Activated CD8-positive, alpha-beta T cell treated with anti-CD3 and anti-CD28 coated beads for 36 hours (primary cell): ENCODE measurements at regions not wholly inside any gene's neighbourhood (a gene's known extent, or its start where the extent isn't known, plus 50 kb on each side); places are given as distances from the start of the nearest gene placed in this dataset.
"Not testable (repeated sequence)": the region's sequence is repeated elsewhere in the genome, so short reads cannot be mapped to it uniquely, and the experiment has no call there.

Source experiments
- ATAC-seq: fragments of 200-7000 bp; cut with Tn5 transposase; one replicate; pipeline ENCODE4 v1.10.0; 2021; ENCODE audit warnings: mild to moderate bottlenecking, moderate library complexity
- CTCF ChIA-PET: fragments of 350-600 bp; sonication (Branson Sonifier 250); formaldehyde crosslinking; loops from one replicate; lab custom pipeline; 2021; ENCODE audit warnings: antibody characterized with exemption; lab: Charles Lee
- POLR2A ChIA-PET: fragments of 350-600 bp; sonication (Branson Sonifier 250); formaldehyde crosslinking; loops from one replicate; lab custom pipeline; 2021; ENCODE audit warnings: antibody characterized with exemption; lab: Charles Lee
- DNase-seq: peaks from one replicate; pipeline ENCODE4 v3.0.0-alpha.2; 2020
- H3K27ac Mint-ChIP-seq: one replicate; pipeline ENCODE4 v1.8.0; 2021; ENCODE audit warnings: mild to moderate bottlenecking, mixed read lengths
- H3K27me3 Mint-ChIP-seq: one replicate; pipeline ENCODE4 v1.8.0; 2021; ENCODE audit warnings: mixed read lengths
- H3K36me3 Mint-ChIP-seq: one replicate; pipeline ENCODE4 v1.8.0; 2021; ENCODE audit warnings: low read depth, mixed read lengths
- H3K4me1 Mint-ChIP-seq: one replicate; pipeline ENCODE4 v1.8.0; 2021; ENCODE audit warnings: low read depth, mixed read lengths
- H3K4me3 Mint-ChIP-seq: one replicate; pipeline ENCODE4 v1.8.0; 2021; ENCODE audit warnings: mild to moderate bottlenecking, moderate library complexity, mixed read lengths
- H3K9me3 Mint-ChIP-seq: one replicate; pipeline ENCODE4 v1.8.0; 2021; ENCODE audit warnings: mixed read lengths
- intact Hi-C: fragments of 100-400 bp; cut with micrococcal nuclease; formaldehyde crosslinking; loops from one replicate; pipeline ENCODE4 v1.10.0; 2022
- TF ChIP-seq, protein P1 (sequence below): fragments of 200-600 bp; IDR thresholded peaks from one replicate; pipeline ENCODE4 v1.8.0; 2022; ENCODE audit warnings: antibody characterized with exemption, mild to moderate bottlenecking

DNA sequence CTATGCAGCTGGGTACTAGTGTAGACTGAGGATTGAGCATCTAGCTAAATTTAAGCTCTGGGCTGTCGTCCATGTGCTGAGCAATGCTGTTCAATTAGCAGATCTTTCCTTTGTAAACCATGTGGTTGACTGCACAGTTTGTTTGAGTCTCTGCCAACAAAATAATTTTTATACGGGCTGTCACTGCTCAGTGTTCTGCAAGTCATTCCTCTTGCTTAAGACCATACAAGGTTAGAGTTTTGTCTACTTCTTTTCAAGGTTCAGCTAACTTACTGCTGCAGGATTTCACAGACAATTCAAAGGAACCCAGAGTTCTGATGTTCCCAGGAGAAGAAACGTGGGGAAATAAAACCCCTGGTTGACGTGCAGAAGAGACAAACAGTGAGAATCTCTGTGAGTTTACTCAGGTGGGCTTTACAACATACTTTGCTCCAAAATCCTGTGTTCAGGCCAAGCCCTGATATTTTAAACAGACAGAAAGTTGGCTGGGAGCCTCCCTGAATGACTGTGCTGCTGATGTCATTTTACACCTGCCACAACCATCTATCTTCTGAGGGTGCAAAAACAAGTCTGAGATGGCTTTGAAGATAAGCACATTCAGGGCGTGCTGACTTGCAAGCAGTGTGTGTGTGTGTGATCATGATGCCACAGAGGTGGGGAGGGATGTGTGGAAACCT lies 177.1 kb upstream of the SVIL start:
- intact Hi-C loops: no loop called here
- Mint-ChIP-seq H3K27ac (no peak overlapping the region), H3K27me3 (peaks cover 15% of the 10 kb centered on the region), H3K4me1 (peaks cover 24% of the 10 kb centered on the region), H3K4me3 (no peak overlapping the region), H3K36me3 (no peaks in the 10 kb centered on the region), H3K9me3 (peaks cover 6% of the 10 kb centered on the region)
- DNase-seq: peak; percentile 56
- CTCF ChIA-PET: no interaction called here
- POLR2A ChIA-PET: interaction anchor here (1.1 kb wide), 1 partner anchor 9 kb away, joined by 3 read pairs; no protein-coding TSS in a partner anchor
- ATAC-seq: peak; percentile 95
- TF ChIP-seq, protein P1, sequence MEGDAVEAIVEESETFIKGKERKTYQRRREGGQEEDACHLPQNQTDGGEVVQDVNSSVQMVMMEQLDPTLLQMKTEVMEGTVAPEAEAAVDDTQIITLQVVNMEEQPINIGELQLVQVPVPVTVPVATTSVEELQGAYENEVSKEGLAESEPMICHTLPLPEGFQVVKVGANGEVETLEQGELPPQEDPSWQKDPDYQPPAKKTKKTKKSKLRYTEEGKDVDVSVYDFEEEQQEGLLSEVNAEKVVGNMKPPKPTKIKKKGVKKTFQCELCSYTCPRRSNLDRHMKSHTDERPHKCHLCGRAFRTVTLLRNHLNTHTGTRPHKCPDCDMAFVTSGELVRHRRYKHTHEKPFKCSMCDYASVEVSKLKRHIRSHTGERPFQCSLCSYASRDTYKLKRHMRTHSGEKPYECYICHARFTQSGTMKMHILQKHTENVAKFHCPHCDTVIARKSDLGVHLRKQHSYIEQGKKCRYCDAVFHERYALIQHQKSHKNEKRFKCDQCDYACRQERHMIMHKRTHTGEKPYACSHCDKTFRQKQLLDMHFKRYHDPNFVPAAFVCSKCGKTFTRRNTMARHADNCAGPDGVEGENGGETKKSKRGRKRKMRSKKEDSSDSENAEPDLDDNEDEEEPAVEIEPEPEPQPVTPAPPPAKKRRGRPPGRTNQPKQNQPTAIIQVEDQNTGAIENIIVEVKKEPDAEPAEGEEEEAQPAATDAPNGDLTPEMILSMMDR: no peak

DNA sequence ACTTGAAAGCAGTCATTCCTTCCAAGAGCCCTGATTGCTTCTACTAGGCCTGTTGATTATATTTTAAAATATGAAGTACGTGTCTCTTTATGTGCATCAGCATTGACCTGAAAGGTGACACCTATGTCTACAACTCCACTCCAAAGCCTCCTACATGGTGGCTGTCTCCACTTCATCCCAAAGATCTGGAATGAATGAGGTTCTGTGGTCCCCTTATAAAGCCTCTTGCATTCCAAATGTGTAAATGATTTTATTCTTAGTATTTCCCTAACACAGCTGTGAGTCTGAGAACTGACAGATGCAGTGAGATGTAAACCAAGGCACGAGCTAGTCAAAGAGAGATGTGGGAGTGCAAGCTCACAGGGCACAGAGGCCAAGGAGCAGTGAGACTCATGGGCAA lies 176.0 kb upstream of the SVIL start:
- DNase-seq: no peak
- Mint-ChIP-seq H3K9me3 (peaks cover 6% of the 10 kb centered on the region), H3K4me3 (no peak overlapping the region), H3K36me3 (no peaks in the 10 kb centered on the region), H3K27me3 (peaks cover 12% of the 10 kb centered on the region), H3K4me1 (peaks cover 24% of the 10 kb centered on the region), H3K27ac (peak overlapping the region; percentile 14)
- ChIA-PET CTCF (no interaction called here), POLR2A (interaction anchor here (0.5 to 1.1 kb wide), 2 partner anchors 10 to 16 kb away, joined by 3 read pairs; no protein-coding TSS in a partner anchor)
- intact Hi-C loops: no loop called here
- TF ChIP-seq, protein P1: no peak
- ATAC-seq: no peak

DNA sequence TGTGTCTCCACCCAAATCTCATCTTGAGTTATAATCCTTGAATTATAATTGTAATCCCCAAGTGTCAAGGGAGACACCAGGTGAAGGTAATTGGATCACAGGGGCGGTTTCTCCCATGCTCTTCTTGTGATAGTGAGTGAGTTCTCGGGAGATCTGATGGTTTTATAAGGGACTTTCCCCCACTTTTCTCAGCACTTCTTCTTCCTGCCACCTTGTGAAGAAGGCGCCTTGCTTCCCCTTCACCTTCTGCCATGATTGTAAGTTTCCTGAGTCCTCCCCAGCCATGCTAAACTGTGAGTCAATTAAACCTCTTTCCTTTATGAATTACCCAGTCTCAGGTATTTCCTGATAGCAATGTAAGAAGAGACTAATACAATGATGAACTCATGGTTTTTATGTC lies 175.5 kb upstream of the SVIL start:
- H3K4me3 Mint-ChIP-seq, CTCF ChIA-PET, H3K36me3 Mint-ChIP-seq, POLR2A ChIA-PET, H3K9me3 Mint-ChIP-seq, H3K27ac Mint-ChIP-seq, intact Hi-C loops, ATAC-seq: not testable (repeated sequence)
- H3K27me3 Mint-ChIP-seq: peaks cover 11% of the 10 kb centered on the region
- DNase-seq: peak; percentile 5
- peaks cover 24% of the 10 kb centered on the region for H3K4me1 Mint-ChIP-seq

DNA sequence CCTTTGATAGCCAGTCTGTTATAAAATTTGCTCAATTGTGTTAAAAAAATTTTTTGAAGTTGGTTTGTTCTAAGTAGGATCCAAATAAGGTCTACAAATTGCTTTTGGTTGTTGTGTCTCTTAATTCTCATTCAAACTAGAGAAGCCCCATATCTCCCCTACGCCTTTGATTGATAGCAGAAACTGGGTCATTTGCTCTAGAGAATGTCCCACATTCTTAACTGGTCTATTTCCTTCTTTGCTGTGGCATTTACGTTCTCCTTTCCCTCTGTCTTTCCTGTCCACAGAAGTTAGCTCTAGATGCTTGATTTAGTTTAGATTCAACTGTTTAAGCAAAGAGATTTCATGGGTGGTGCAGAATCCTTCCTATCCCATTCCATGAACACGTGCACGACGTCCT lies 174.6 kb upstream of the SVIL start:
- POLR2A ChIA-PET: no interaction called here
- Mint-ChIP-seq H3K27me3 (peaks cover 13% of the 10 kb centered on the region), H3K27ac (no peak overlapping the region), H3K9me3 (peaks cover 7% of the 10 kb centered on the region), H3K4me1 (peaks cover 25% of the 10 kb centered on the region), H3K36me3 (peaks cover 2% of the 10 kb centered on the region), H3K4me3 (no peak overlapping the region)
- TF ChIP-seq, protein P1: no peak
- CTCF ChIA-PET: no interaction called here
- no peak for ATAC-seq
- no peak for DNase-seq
- intact Hi-C loops: no loop called here

DNA sequence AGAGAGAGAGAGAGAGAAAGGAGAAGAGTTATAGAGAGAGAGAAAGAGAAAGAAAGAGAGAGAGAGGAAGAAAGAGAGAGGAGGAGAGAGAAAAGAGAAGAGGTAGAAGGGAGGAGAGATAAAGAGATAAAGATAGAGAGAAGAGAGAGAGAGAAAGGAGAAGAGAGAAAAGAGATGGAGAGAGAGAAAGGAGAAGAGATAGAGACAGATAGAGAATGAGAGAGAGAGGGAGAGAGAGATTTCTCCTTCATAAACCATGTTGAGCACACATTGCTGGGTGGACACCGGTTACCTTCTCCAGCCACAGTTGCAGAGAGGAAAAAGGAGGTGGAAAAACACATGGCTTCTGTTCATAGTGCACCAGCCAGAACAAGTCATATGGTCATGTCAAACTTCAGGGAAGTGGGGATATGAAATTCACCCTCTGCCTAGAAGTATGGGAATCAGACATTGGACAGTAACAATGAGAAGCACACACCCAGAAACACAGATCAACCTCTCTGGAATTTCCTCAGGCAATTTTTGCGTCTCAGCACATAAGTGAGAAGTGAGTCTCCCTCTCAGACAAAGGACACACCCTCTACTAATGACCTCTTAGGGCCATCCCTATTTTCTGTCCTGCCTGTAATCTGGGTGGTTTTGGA lies 172.5 kb upstream of the SVIL start:
- peaks cover 33% of the 10 kb centered on the region for H3K4me1 Mint-ChIP-seq
- TF ChIP-seq, protein P1: no peak
- H3K9me3 Mint-ChIP-seq: peaks cover 7% of the 10 kb centered on the region
- DNase-seq (no peak), ATAC-seq (no peak)
- ChIA-PET CTCF (no interaction called here), POLR2A (no interaction called here)
- intact Hi-C loops: no loop called here
- H3K4me3 Mint-ChIP-seq: no peak overlapping the region
- H3K36me3 Mint-ChIP-seq: peaks cover 2% of the 10 kb centered on the region
- H3K27ac Mint-ChIP-seq: no peak overlapping the region
- peaks cover 13% of the 10 kb centered on the region for H3K27me3 Mint-ChIP-seq
